ENCODE measurements at regions not wholly inside any gene's neighbourhood (a gene's known extent, or its start where the extent isn't known, plus 50 kb on each side); places are given as distances from the start of the nearest gene placed in this dataset.

DNA sequence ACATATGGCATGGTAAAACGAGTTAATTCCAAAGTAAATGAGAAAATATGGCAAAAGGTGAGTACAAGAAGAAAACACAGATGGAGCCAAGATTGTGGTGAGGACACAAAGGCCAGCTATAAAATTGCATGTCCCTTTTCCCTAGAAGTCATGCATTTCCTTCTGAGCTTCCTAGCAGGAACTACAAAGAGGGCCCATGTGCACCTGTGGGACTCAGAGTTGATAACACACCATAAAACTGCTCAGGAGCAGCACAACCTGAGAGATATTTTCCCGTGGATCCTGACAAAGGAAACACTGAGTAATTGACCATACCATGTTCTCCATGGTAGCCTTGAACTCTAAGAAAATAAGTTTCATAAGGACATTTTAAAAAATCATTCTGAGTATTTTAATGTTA, 228.3 kb downstream of the DLEU7 start:
- intact Hi-C loops (cut with DNase I; ENCODE audit: low total_unique reads) = no loop called here
- Histone ChIP-seq H3K4me1 (no peaks in the 10 kb centered on the region), H3K4me3 (no peak overlapping the region), H3K9me3 (no peaks in the 10 kb centered on the region), H3K36me3 (no peaks in the 10 kb centered on the region), H3K27me3 (no peaks in the 10 kb centered on the region), H3K27ac (no peak overlapping the region)
- TF ChIP-seq POLR2AphosphoS5 (IDR thresholded peaks at IDR 0.05) (no peak), POLR2A (IDR thresholded peaks at IDR 0.05) (no peak)
- 74 to 87% (median 83%) methylated on average over 2 of the region's 2 CpGs for WGBS, 5 donors
- DNase-seq = no peak

DNA sequence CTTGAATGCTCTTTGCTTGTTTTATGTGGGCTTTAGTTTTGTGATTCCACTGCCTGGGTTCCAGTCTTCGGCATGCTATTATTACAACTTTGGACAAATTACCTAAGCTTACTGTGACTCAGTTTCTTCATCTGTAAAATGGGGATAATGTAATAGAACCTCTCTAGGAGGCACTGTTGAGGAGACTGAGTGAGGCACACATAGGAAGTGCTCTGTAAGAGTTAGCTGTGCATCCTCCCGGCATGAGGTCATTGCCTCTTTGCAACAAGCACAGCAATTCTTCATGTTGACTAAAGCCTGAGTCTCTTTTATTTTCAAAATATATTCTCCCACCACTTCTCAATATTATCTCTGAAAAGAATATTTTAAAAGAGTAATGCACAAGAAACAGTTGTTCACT, 227.4 kb downstream of the DLEU7 start:
- no peaks in the 10 kb centered on the region for H3K9me3 ChIP-seq
- H3K4me3 ChIP-seq = no peak overlapping the region
- no peaks in the 10 kb centered on the region for H3K27me3 ChIP-seq
- H3K4me1 ChIP-seq = no peaks in the 10 kb centered on the region
- H3K27ac ChIP-seq = no peak overlapping the region
- intact Hi-C loops (cut with DNase I; ENCODE audit: low total_unique reads) = no loop called here
- no peak for DNase-seq
- WGBS, 5 donors = 88 to 100% (median 92%) methylated on average over 2 of the region's 2 CpGs
- no peaks in the 10 kb centered on the region for H3K36me3 ChIP-seq
- no peak for TF ChIP-seq EP300 (IDR thresholded peaks at IDR 0.05)
- no peak for TF ChIP-seq POLR2A (IDR thresholded peaks at IDR 0.05)
- TF ChIP-seq, protein P1, sequence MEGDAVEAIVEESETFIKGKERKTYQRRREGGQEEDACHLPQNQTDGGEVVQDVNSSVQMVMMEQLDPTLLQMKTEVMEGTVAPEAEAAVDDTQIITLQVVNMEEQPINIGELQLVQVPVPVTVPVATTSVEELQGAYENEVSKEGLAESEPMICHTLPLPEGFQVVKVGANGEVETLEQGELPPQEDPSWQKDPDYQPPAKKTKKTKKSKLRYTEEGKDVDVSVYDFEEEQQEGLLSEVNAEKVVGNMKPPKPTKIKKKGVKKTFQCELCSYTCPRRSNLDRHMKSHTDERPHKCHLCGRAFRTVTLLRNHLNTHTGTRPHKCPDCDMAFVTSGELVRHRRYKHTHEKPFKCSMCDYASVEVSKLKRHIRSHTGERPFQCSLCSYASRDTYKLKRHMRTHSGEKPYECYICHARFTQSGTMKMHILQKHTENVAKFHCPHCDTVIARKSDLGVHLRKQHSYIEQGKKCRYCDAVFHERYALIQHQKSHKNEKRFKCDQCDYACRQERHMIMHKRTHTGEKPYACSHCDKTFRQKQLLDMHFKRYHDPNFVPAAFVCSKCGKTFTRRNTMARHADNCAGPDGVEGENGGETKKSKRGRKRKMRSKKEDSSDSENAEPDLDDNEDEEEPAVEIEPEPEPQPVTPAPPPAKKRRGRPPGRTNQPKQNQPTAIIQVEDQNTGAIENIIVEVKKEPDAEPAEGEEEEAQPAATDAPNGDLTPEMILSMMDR (IDR thresholded peaks at IDR 0.05) = no peak

DNA sequence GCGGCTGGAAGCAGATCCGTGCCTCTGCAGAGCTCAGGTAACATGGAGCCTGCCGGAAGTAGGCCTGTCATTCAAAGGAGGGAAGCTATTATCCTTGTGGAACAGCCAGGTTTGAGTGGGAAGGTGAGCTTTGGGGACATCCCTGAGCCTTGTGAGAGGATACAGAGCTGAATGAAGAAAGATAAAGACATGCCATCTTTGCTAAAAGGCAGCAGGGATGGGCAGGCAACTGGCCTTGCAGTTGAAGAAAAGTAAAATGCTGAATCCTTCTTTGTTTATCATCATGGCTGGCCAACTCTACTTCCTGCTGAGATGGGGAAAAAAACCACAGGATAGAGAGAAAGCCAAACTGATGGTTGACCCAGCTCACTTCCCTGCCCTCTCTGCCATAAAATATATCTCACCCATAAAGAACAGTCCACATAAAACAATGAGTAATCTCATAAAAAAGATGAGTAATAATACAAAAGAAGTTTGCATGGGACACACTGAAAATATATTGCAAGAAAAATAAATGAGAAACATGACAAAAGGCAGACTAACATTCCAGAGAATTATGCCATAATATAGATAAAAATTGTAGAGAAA, 226.3 kb downstream of the DLEU7 start:
- Histone ChIP-seq H3K4me1 (no peaks in the 10 kb centered on the region), H3K27me3 (no peaks in the 10 kb centered on the region), H3K36me3 (no peaks in the 10 kb centered on the region), H3K9me3 (no peaks in the 10 kb centered on the region), H3K4me3 (no peak overlapping the region), H3K27ac (no peak overlapping the region)
- no peak for TF ChIP-seq EP300 (IDR thresholded peaks at IDR 0.05)
- TF ChIP-seq, protein P1 (IDR thresholded peaks at IDR 0.05) = no peak
- intact Hi-C loops (cut with DNase I; ENCODE audit: low total_unique reads) = no loop called here
- DNase-seq = no peak
- 91 to 96% (median 94%) methylated on average over 3 of the region's 3 CpGs for WGBS, 5 donors

DNA sequence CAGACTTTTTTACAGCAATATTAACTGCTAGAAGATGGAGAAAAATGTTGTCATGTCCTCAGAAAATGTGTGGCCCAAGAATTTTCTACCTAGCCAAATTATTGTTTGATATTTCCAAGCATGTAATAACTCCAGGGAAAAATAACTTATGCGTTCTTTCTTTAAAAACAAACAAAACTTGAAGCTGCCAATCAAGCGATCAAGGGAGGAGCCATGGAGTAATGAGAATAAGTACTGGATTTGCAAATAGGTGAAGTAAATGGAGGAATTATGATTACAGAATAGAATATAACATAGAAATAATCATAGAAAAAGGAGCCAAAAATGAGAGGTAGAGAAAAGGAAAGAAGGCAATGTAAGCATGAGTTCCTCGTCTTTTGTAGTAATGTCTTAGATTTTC, 225.3 kb downstream of the DLEU7 start:
- H3K36me3 ChIP-seq = no peaks in the 10 kb centered on the region
- no peaks in the 10 kb centered on the region for H3K27me3 ChIP-seq
- H3K4me3 ChIP-seq = no peak overlapping the region
- intact Hi-C loops (cut with DNase I; ENCODE audit: low total_unique reads) = no loop called here
- WGBS, 5 donors = 93 to 95% (median 94%) methylated on average over 3 of the region's 3 CpGs
- no peak for TF ChIP-seq POLR2A (IDR thresholded peaks at IDR 0.05)
- no peaks in the 10 kb centered on the region for H3K4me1 ChIP-seq
- no peaks in the 10 kb centered on the region for H3K9me3 ChIP-seq
- no peak overlapping the region for H3K27ac ChIP-seq
- no peak for DNase-seq

DNA sequence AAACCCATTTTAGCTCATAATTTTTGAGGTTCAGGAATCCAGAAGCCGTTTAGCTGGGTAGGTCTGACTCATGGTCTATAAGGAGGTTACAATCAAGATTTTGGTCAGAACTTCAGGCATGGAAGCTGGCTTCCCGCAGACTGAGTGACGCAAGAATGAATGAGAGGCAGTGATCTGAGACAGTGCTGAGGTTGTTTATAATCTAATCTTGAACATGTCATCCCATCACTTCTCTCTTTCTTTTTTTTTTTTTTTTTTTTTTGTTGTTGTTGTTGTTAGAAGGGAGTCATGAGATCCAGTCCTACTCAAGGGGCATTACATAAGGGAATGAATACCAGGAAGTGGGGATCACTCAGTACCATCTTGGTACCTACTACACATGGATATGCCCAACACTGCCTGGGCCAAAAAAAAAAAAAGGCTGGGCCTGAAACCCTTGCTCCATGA, 217.4 kb downstream of the DLEU7 start:
- Histone ChIP-seq H3K27ac (no peak overlapping the region), H3K4me1 (no peaks in the 10 kb centered on the region), H3K9me3 (no peaks in the 10 kb centered on the region), H3K27me3 (no peaks in the 10 kb centered on the region), H3K36me3 (no peaks in the 10 kb centered on the region), H3K4me3 (no peak overlapping the region)
- no peak for DNase-seq
- WGBS, 5 donors = 87 to 92% (median 91%) methylated on average over 3 of the region's 3 CpGs
- no peak for TF ChIP-seq POLR2AphosphoS5 (IDR thresholded peaks at IDR 0.05)
- TF ChIP-seq, protein P1 (IDR thresholded peaks at IDR 0.05) = no peak
- TF ChIP-seq EP300 (IDR thresholded peaks at IDR 0.05) = no peak
- no peak for TF ChIP-seq POLR2A (IDR thresholded peaks at IDR 0.05)
- intact Hi-C loops (cut with DNase I; ENCODE audit: low total_unique reads) = no loop called here
